CD4-positive, alpha-beta T cell (primary cell): ENCODE measurements at regions not wholly inside any gene's neighbourhood (a gene's known extent, or its start where the extent isn't known, plus 50 kb on each side); places are given as distances from the start of the nearest gene placed in this dataset.

ENCODE experiments used
- ATAC-seq: fragments of 200-7000 bp; cut with Tn5 transposase; one replicate; pipeline ENCODE4 v1.10.0; 2022; ENCODE audit warnings: mild to moderate bottlenecking; ENCODE audit not compliant: poor library complexity
- CTCF ChIA-PET: fragments of 350-600 bp; sonication (Branson Sonifier 250); formaldehyde crosslinking; loops from one replicate; lab custom pipeline; 2021; ENCODE audit warnings: antibody characterized with exemption, inconsistent platforms; lab: Charles Lee
- POLR2A ChIA-PET: fragments of 350-600 bp; sonication (Branson Sonifier 250); formaldehyde crosslinking; loops from one replicate; lab custom pipeline; 2021; ENCODE audit warnings: antibody characterized with exemption, inconsistent platforms; lab: Charles Lee
- DNase-seq, 14 experiments: peaks; one replicate each; pipeline ENCODE4 v3.0.0-alpha.2; 2013 to 2020; ENCODE audit warnings: mixed read lengths in 2 of 14
- H3K27ac ChIP-seq, 2 donors: one replicate each; pipeline versions ENCODE4 v1.5.1 to v1.7.0; 2013; ENCODE audit warnings: low read length in 2 of 2, low read depth in 1 of 2, mild to moderate bottlenecking in 1 of 2
- H3K27me3 ChIP-seq, 2 experiments: 1 replicate in 1 of 2; 2 replicates in 1 of 2; pipeline versions ENCODE4 v1.6.1 to v1.7.0; 2013; ENCODE audit warnings: low read length in 2 of 2, control low read depth in 1 of 2, mild to moderate bottlenecking in 1 of 2, moderate library complexity in 1 of 2; ENCODE audit not compliant: insufficient read depth in 2 of 2, control insufficient read depth in 1 of 2
- H3K36me3 ChIP-seq: one replicate; pipeline ENCODE4 v1.6.1; 2013; ENCODE audit warnings: low read length, control low read depth; ENCODE audit not compliant: insufficient read depth
- H3K4me1 ChIP-seq: one replicate; pipeline ENCODE4 v1.6.1; 2013; ENCODE audit warnings: low read length, control low read depth; ENCODE audit not compliant: insufficient read depth
- H3K4me3 ChIP-seq: one replicate; pipeline ENCODE4 v1.5.1; 2013; ENCODE audit warnings: mild to moderate bottlenecking, low read length, moderate library complexity
- H3K9me3 ChIP-seq, 2 experiments: 1 replicate in 1 of 2; 2 replicates in 1 of 2; pipeline versions ENCODE4 v1.6.1 to v1.7.0; 2013; ENCODE audit warnings: low read length in 2 of 2, mild to moderate bottlenecking in 2 of 2, control low read depth in 1 of 2, moderate library complexity in 1 of 2; ENCODE audit not compliant: control insufficient read depth in 1 of 2, insufficient read depth in 1 of 2
- H3K27ac Mint-ChIP-seq: one replicate; pipeline ENCODE4 v1.8.0; 2020; ENCODE audit warnings: mixed read lengths
- H3K27me3 Mint-ChIP-seq: one replicate; pipeline ENCODE4 v1.8.0; 2021; ENCODE audit warnings: mixed read lengths
- H3K36me3 Mint-ChIP-seq: one replicate; pipeline ENCODE4 v1.8.0; 2021; ENCODE audit warnings: low read depth, mixed read lengths
- H3K4me1 Mint-ChIP-seq: one replicate; pipeline ENCODE4 v1.8.0; 2021; ENCODE audit warnings: low read depth, mixed read lengths
- H3K4me3 Mint-ChIP-seq: one replicate; pipeline ENCODE4 v1.8.0; 2020; ENCODE audit warnings: mild to moderate bottlenecking, mixed read lengths
- H3K9me3 Mint-ChIP-seq: one replicate; pipeline ENCODE4 v1.8.0; 2020; ENCODE audit warnings: mixed read lengths
- intact Hi-C, 2 experiments: fragments of 100-400 bp; cut with DNase I in 1 of 2; cut with micrococcal nuclease in 1 of 2; formaldehyde crosslinking; loops; one replicate each; pipeline versions ENCODE4 v1.15.1 to v1.9.0; 2023 to 2025; cut with DNase I, micrococcal nuclease
- TF ChIP-seq, protein P1 (sequence below): fragments of 200-600 bp; IDR thresholded peaks from one replicate; pipeline ENCODE4 v1.8.0; 2022; ENCODE audit warnings: antibody characterized with exemption, mild to moderate bottlenecking

GRCh38 chr4:128590773-128591172, 218.7 kb upstream of the JADE1 start:
- peaks cover 7% of the 10 kb centered on the region for H3K27me3 Mint-ChIP-seq
- no peaks in the 10 kb centered on the region for H3K4me1 ChIP-seq
- H3K36me3 ChIP-seq = no peaks in the 10 kb centered on the region
- no peak overlapping the region for H3K27ac ChIP-seq
- ChIA-PET POLR2A (no interaction called here), CTCF (no interaction called here)
- H3K36me3 Mint-ChIP-seq = no peaks in the 10 kb centered on the region
- H3K9me3 Mint-ChIP-seq = peaks cover 7% of the 10 kb centered on the region
- H3K27ac Mint-ChIP-seq = no peak overlapping the region
- ATAC-seq (no peak), DNase-seq (no peak)
- TF ChIP-seq, protein P1, sequence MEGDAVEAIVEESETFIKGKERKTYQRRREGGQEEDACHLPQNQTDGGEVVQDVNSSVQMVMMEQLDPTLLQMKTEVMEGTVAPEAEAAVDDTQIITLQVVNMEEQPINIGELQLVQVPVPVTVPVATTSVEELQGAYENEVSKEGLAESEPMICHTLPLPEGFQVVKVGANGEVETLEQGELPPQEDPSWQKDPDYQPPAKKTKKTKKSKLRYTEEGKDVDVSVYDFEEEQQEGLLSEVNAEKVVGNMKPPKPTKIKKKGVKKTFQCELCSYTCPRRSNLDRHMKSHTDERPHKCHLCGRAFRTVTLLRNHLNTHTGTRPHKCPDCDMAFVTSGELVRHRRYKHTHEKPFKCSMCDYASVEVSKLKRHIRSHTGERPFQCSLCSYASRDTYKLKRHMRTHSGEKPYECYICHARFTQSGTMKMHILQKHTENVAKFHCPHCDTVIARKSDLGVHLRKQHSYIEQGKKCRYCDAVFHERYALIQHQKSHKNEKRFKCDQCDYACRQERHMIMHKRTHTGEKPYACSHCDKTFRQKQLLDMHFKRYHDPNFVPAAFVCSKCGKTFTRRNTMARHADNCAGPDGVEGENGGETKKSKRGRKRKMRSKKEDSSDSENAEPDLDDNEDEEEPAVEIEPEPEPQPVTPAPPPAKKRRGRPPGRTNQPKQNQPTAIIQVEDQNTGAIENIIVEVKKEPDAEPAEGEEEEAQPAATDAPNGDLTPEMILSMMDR = no peak
- no peaks in the 10 kb centered on the region for H3K4me1 Mint-ChIP-seq
- no peaks in the 10 kb centered on the region for H3K27me3 ChIP-seq
- no peak overlapping the region for H3K4me3 ChIP-seq
- H3K4me3 Mint-ChIP-seq = no peak overlapping the region
- peaks cover 3 to 7% of the 10 kb centered on the region in 2 experiments for H3K9me3 ChIP-seq
- intact Hi-C loops = no loop called here

GRCh38 chr4:128590034-128590740, 219.3 kb upstream of the JADE1 start:
- Mint-ChIP-seq H3K27ac (no peak overlapping the region), H3K4me1 (no peaks in the 10 kb centered on the region), H3K9me3 (peaks cover 7% of the 10 kb centered on the region), H3K36me3 (no peaks in the 10 kb centered on the region), H3K4me3 (no peak overlapping the region), H3K27me3 (peaks cover 6% of the 10 kb centered on the region)
- H3K27ac ChIP-seq = no peak overlapping the region
- intact Hi-C loops = no loop called here
- TF ChIP-seq, protein P1 = no peak
- CTCF ChIA-PET = no interaction called here
- DNase-seq = no peak
- H3K9me3 ChIP-seq = peaks cover 0 to 7% of the 10 kb centered on the region in 2 experiments
- ATAC-seq = no peak
- no peaks in the 10 kb centered on the region for H3K27me3 ChIP-seq
- H3K4me1 ChIP-seq = no peaks in the 10 kb centered on the region
- no peak overlapping the region for H3K4me3 ChIP-seq
- POLR2A ChIA-PET = no interaction called here
- H3K36me3 ChIP-seq = no peaks in the 10 kb centered on the region

- no peak overlapping the region for H3K27ac ChIP-seq
- ATAC-seq = no peak
- H3K4me3 Mint-ChIP-seq = no peak overlapping the region
- no peaks in the 10 kb centered on the region for H3K4me1 ChIP-seq
- H3K36me3 Mint-ChIP-seq = no peaks in the 10 kb centered on the region
- H3K36me3 ChIP-seq = no peaks in the 10 kb centered on the region
- H3K4me1 Mint-ChIP-seq = no peaks in the 10 kb centered on the region
- H3K9me3 ChIP-seq = peaks cover 0 to 7% of the 10 kb centered on the region in 2 experiments
- intact Hi-C loops = no loop called here
- no peaks in the 10 kb centered on the region for H3K27me3 ChIP-seq
- H3K27me3 Mint-ChIP-seq = peaks cover 6% of the 10 kb centered on the region
- ChIA-PET CTCF (no interaction called here), POLR2A (no interaction called here)
- H3K27ac Mint-ChIP-seq = no peak overlapping the region
- DNase-seq = no peak
- H3K9me3 Mint-ChIP-seq = peaks cover 3% of the 10 kb centered on the region
- no peak overlapping the region for H3K4me3 ChIP-seq
- TF ChIP-seq, protein P1 = no peak
Measured at GRCh38 chr4:128589384-128589965, 220.0 kb upstream of the JADE1 start.
